ENCODE measurements at regions not wholly inside any gene's neighbourhood (a gene's known extent, or its start where the extent isn't known, plus 50 kb on each side); places are given as distances from the start of the nearest gene placed in this dataset.

DNA sequence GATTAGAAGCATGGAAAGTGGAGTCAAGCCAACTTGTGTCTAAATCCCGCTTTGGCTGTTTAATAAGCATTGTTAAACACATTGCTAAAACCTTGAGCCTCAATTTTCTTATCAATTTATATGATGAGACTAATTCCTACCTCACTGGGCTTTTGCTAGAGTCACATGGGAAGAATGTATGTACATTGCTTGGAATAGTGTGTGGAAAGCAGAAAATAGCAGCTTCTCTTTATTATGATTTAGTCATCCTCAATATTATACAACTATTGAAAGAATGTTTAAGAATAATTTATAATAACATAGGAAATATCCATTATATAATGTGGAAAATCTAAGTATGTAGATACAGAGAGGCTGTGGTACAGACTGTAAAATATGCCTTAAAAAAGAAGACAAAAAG lies 313.0 kb upstream of the CDYL start:
- TF ChIP-seq POLR2A (IDR thresholded peaks at IDR 0.05) (no peak), POLR2AphosphoS5 (IDR thresholded peaks at IDR 0.05) (no peak)
- TF ChIP-seq, protein P1, sequence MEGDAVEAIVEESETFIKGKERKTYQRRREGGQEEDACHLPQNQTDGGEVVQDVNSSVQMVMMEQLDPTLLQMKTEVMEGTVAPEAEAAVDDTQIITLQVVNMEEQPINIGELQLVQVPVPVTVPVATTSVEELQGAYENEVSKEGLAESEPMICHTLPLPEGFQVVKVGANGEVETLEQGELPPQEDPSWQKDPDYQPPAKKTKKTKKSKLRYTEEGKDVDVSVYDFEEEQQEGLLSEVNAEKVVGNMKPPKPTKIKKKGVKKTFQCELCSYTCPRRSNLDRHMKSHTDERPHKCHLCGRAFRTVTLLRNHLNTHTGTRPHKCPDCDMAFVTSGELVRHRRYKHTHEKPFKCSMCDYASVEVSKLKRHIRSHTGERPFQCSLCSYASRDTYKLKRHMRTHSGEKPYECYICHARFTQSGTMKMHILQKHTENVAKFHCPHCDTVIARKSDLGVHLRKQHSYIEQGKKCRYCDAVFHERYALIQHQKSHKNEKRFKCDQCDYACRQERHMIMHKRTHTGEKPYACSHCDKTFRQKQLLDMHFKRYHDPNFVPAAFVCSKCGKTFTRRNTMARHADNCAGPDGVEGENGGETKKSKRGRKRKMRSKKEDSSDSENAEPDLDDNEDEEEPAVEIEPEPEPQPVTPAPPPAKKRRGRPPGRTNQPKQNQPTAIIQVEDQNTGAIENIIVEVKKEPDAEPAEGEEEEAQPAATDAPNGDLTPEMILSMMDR (IDR thresholded peaks at IDR 0.05 in 8 of 11, conservative IDR thresholded peaks at IDR 0.05 in 3 of 11) = no peak

All from spleen (tissue), 7 donors.